ENCODE measurements at regions not wholly inside any gene's neighbourhood (a gene's known extent, or its start where the extent isn't known, plus 50 kb on each side); places are given as distances from the start of the nearest gene placed in this dataset.

GRCh38 chr5:126094991-126095390, 328.2 kb upstream of the GRAMD2B start:
- no peak for TF ChIP-seq CTCF (IDR thresholded peaks at IDR 0.05; ENCODE audit: insufficient read depth, low read length)

GRCh38 chr5:126096442-126097006, 326.7 kb upstream of the GRAMD2B start:
- no peak overlapping the region for H3K4me3 ChIP-seq (ENCODE audit: low read depth, low read length)
- TF ChIP-seq CTCF (IDR thresholded peaks at IDR 0.05; ENCODE audit: insufficient read depth, low read length), result no peak
- DNase-seq (ENCODE audit: low read depth), result peak; percentile 22

More at GRCh38 chr5:126094991-126095390, 328.2 kb upstream of the GRAMD2B start:
- no peak for DNase-seq (ENCODE audit: low read depth)
- H3K4me3 ChIP-seq (ENCODE audit: low read depth, low read length), result no peak overlapping the region

- H3K4me3 ChIP-seq (ENCODE audit: low read depth, low read length), result no peak overlapping the region
- peak; percentile 15 for DNase-seq (ENCODE audit: low read depth)
- no peak for TF ChIP-seq CTCF (IDR thresholded peaks at IDR 0.05; ENCODE audit: insufficient read depth, low read length)
Observed at GRCh38 chr5:126097876-126098275, 325.3 kb upstream of the GRAMD2B start.

- H3K4me3 ChIP-seq (ENCODE audit: low read depth, low read length), result no peak overlapping the region
- DNase-seq (ENCODE audit: low read depth), result peak; percentile 81
- no peak for TF ChIP-seq CTCF (IDR thresholded peaks at IDR 0.05; ENCODE audit: insufficient read depth, low read length)
Observed at GRCh38 chr5:126098330-126099017, 324.7 kb upstream of the GRAMD2B start.

GRCh38 chr5:126099077-126099476, 324.1 kb upstream of the GRAMD2B start:
- TF ChIP-seq CTCF (IDR thresholded peaks at IDR 0.05; ENCODE audit: insufficient read depth, low read length), result no peak
- DNase-seq (ENCODE audit: low read depth), result no peak
- no peak overlapping the region for H3K4me3 ChIP-seq (ENCODE audit: low read depth, low read length)

GRCh38 chr5:126100767-126101166, 322.4 kb upstream of the GRAMD2B start:
- peak; percentile 19 for DNase-seq (ENCODE audit: low read depth)
- TF ChIP-seq CTCF (IDR thresholded peaks at IDR 0.05; ENCODE audit: insufficient read depth, low read length), result peak; percentile 25
- no peak overlapping the region for H3K4me3 ChIP-seq (ENCODE audit: low read depth, low read length)
